ENCODE measurements at regions not wholly inside any gene's neighbourhood (a gene's known extent, or its start where the extent isn't known, plus 50 kb on each side); places are given as distances from the start of the nearest gene placed in this dataset.

DNA sequence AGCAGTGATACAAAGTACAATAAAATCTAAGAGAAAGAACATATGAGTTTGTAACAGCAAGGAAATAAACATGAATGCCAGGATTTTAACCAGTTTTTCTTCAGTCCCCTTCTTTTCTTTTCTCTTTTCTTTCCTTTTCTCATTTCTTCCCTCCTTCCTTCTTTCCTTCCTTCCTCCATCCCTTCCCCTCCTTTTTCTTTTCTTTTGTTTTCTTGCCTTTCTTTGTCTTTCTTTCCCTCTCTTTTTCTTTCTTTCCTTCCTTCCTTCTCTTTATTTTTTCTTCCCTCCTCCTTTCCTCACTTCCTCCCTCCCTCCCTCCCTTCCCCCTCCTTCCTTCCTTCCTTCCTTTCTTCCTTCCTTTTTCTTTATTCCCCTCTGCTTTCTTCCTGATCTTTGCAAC lies 142.8 kb upstream of the SYT4 start:
- TF ChIP-seq CTCF (IDR thresholded peaks at IDR 0.05) = no peak
- no peak for TF ChIP-seq EZH2 (IDR thresholded peaks at IDR 0.05; ENCODE audit: borderline replicate concordance, insufficient read depth, low read depth, low read length, poor library complexity, severe bottlenecking)

Data from B cell (primary cell).